ENCODE measurements at regions not wholly inside any gene's neighbourhood (a gene's known extent, or its start where the extent isn't known, plus 50 kb on each side); places are given as distances from the start of the nearest gene placed in this dataset.

GRCh38 chr11:129259931-129260348, 67.8 kb upstream of the ARHGAP32 start (continued):
- peak; percentile 83 for TF ChIP-seq CEBPG (CRISPR knock-in tag; IDR thresholded peaks at IDR 0.05)
- TF ChIP-seq PAXIP1 (CRISPR knock-in tag; conservative IDR thresholded peaks at IDR 0.05) = peak; percentile 69
- no peak for TF ChIP-seq ZNF430 (CRISPR knock-in tag; IDR thresholded peaks at IDR 0.05)
- TF ChIP-seq MNT (IDR thresholded peaks at IDR 0.05) = no peak
- peak; percentile 64 for TF ChIP-seq RARA (CRISPR knock-in tag; IDR thresholded peaks at IDR 0.05)
- no peak for TF ChIP-seq POLR2A (IDR thresholded peaks at IDR 0.05; ENCODE audit: insufficient read depth in 1 of 2, low read depth in 2 of 2, low read length in 2 of 2)
- TF ChIP-seq ZNF646 (CRISPR knock-in tag; IDR thresholded peaks at IDR 0.05) = no peak
- peak; percentile 61 for TF ChIP-seq TCF7 (IDR thresholded peaks at IDR 0.05; ENCODE audit: low read depth)
- no peak for TF ChIP-seq ZNF143 (CRISPR knock-in tag; IDR thresholded peaks at IDR 0.05)
- no peak for TF ChIP-seq ZBTB20 (CRISPR knock-in tag; IDR thresholded peaks at IDR 0.05; ENCODE audit: borderline replicate concordance, low read depth)
- TF ChIP-seq ETV6 (CRISPR knock-in tag; conservative IDR thresholded peaks at IDR 0.05) = no peak
- TF ChIP-seq MZF1 (CRISPR knock-in tag; IDR thresholded peaks at IDR 0.05; ENCODE audit: borderline replicate concordance) = no peak
- peak; percentile 90 for TF ChIP-seq FOXP4 (CRISPR knock-in tag; IDR thresholded peaks at IDR 0.05)
- peak; percentile 20 to 27; a peak in 1 of 4 replicates for TF ChIP-seq MAFK (conservative IDR thresholded peaks at IDR 0.05 in 1 of 2, IDR thresholded peaks at IDR 0.05 in 1 of 2; ENCODE audit: low read length in 2 of 2)
- 0 out of 2 replicates have a peak, but pooled peaks have one; percentile 32 for TF ChIP-seq HDAC1 (CRISPR knock-in tag; IDR thresholded peaks at IDR 0.05)
- no peak for TF ChIP-seq MAF1 (CRISPR knock-in tag; IDR thresholded peaks at IDR 0.05; ENCODE audit: borderline replicate concordance)
- TF ChIP-seq ZNF614 (CRISPR knock-in tag; IDR thresholded peaks at IDR 0.05; ENCODE audit: borderline replicate concordance) = peak; percentile 70; the same call in 1 of the 2 replicates
- TF ChIP-seq MIXL1 (CRISPR knock-in tag; IDR thresholded peaks at IDR 0.05) = peak; percentile 89
- TF ChIP-seq FOXA3 (CRISPR knock-in tag; IDR thresholded peaks at IDR 0.05) = peak; percentile 69

Data from HepG2 (cell line).